NCI-H2227 (cell line): ENCODE measurements at regions not wholly inside any gene's neighbourhood (a gene's known extent, or its start where the extent isn't known, plus 50 kb on each side); places are given as distances from the start of the nearest gene placed in this dataset.
"Not testable (repeated sequence)": the region's sequence is repeated elsewhere in the genome, so short reads cannot be mapped to it uniquely, and the experiment has no call there.

ENCODE experiments used
- DNase-seq: peaks from one replicate; lab custom pipeline; 2025; ENCODE audit not compliant: unreplicated experiment; lab: John Stamatoyannopoulos, UW

DNA sequence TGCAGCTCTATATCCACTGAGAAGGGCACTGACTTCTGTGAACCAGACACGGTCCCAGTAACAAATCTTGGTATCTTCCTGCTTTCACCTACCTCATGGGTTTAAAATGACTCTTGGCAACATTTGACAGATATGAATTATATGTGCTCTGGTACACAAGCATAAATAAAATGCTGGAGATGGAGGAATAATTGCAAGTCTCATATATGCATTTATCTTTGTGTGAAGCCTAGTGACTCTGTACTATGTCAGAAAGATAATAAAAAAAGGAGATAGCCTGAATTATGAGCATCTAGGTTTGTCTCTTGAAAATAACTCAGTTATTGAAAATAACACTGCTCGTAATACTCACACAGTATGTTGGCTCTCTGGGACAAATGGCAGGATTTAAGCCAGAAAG is 167.1 kb upstream of the CRBN start:
- no peak for DNase-seq

DNA sequence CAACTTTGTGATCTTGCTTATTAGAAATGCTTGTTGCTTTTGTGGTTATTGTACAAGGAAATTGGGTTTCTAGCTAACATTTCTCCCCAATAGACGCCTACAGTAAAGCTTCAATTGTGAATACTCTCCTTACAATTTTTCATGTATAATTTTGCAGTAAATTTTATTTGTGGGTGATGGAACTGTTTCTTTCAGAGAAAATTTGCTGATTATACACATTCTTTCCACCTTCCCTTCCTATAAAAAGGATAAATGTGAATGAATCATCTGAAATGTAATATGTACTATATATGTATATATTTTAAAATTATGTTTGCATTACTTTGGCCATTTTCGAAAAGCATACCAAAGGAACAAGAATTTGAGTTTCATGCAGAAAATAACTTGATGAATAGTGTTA is 162.7 kb upstream of the CRBN start:
- no peak for DNase-seq

DNA sequence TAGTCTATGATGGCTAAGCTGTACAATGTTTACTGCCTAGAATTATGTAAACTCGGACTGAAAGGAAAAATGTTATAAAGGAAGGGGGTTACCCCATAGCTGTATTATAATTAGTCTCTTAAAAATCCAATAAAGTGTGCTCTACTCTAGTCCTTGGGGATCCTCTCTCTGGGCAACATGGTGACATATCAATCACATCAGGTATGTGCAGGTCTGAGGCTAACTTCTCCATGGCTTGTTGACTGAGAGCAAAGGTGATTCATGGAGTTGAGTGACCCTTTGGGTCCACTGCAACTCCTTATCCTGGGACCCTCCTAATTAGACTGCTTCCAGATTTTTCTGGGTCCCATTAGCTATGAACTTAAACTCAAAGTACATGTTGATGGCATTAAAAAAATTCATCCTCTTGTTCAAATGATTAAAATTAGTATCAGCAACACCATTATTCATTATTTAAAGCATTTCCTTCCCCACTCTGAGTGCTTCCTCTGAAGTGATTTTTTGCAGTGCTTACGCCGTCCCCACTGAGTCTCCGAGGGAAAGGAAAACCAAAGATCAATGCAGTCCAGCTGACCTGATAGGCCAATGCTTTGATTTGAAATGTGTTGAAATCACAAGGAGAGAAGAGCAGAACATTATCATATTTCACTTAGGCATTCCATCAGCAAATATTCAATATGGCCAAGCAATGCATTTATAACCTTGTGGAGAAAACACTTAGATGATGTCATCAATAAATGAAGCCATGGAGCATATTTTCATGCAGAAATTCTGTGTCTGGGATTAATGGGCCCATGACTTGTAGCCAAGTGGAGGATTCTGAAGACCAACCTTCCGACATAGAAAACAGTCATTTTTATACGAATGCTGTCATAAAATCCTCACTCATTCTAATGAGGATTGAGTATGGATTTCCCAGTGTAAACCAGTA is 161.7 kb upstream of the CRBN start:
- DNase-seq = no peak

- DNase-seq = no peak
These were observed 161.0 kb upstream of the CRBN start for GRCh38 chr3:3340526-3340925.

DNA sequence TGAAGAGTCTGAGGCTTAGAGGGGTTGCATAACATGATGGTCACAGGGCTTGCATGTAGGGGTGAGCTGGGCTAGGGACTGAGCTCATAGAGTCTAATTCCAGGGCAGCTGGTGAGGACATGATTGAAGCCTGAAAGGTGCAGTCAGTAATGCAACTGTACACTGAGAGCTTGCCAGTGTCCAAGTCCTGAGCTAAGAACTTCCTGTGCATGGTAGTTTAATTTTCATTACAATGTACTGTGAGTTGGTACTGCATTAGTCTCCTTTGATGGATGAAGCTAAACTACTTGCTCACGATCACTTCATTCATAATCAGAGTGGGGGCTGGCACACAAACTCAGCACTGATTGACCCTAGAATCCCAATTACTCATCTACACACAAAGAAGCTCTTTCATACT is 156.4 kb upstream of the CRBN start:
- DNase-seq = no peak

DNA sequence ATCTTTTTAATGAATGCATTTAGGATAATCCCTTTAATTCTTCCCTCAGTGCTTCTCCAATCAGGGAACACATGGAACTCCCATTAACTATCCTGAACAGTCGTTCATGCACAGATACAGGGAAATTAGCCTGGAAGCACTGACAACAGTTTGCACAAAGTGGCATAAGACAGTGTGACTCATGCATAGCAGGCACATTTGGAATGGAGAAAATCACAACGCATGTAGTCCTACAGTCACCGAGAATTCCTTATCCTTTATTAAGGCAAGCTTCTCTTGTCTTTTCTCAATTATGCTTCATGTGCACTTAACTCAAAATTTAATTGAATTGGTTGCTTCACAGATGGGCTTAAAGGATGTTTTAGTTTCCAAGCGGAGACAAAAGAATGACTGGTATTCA is 155.0 kb upstream of the CRBN start:
- no peak for DNase-seq

- no peak for DNase-seq
These were observed 154.1 kb upstream of the CRBN start for GRCh38 chr3:3333571-3333970.

DNA sequence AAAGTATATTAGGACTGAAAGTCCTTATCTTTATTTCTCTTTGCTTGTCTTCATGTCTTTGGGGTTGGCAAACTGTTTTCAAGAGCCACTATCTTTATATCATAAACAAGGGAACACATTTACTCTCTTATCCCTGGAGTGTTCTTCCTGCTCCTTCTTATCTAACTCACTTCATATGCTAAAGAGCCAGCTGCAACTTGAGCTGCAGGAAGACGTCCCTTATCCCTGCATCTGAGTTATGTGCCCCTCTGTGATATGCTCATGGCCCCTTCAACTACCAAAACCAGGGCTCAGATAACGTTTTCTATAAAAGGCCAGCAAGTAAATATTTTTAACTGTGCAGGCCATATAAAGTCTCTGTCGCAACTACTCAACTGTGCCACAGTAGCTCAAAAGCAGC is 137.0 kb upstream of the CRBN start:
- no peak for DNase-seq

GRCh38 chr3:3315846-3316245 is 136.4 kb upstream of the CRBN start:
- no peak for DNase-seq

DNA sequence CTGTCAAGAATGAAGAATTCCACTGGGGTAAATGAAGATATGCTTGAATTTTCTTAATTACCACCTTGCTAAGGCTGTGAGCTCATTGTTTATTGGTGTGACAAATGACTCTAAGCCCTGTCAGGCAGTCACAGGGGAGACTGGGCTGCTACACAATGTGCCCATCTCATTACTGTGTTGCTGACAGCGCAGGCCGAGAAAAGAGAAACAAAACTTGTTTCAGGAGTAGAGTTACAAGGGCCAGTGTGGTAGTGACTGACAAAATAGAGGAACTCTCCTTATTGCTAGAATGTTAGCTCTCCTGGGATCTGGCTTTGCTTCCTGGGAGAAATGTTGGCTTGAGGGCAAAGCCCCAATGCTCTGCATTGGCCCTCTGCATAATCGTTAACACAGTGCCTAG is 130.4 kb upstream of the CRBN start:
- DNase-seq = no peak

DNA sequence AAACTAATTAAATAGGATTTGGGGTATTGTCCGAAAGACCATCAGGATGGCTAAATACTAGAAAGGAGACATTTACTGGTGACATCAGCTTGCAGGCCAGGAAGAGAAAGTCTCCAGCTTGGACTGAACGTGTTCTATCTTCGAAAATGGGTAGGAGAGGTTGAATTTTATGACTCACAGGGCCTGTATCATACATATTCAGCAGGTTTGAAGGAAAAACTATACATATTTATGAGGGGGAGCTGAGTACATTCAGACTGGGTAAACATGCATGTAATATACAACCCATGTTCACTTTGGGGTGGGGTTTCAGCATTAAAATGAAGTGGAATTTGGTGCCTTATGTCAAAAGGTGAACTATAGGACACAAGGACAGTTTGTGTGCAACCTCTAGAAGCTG is 129.3 kb upstream of the CRBN start:
- DNase-seq = no peak

DNA sequence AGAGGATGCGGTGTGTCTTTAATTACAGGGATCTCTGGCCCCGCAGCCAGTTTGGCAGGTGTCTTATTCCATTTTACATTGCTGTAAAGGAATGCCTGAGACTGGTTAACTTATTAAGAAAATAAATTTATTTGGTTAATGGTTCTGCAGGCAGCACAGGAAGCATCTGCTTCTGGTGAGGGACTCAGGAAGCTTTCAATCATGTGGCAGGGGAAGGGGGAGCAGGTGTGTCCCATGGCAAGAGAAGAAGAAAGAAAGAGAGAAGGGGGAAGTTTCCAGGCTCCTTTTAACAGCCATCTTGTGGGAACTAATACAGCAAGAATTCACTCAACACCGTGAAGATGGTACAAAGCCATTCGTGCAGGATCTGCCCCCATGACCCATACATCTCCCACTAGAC is 128.0 kb upstream of the CRBN start:
- DNase-seq = no peak

- no peak for DNase-seq
These were observed 126.3 kb upstream of the CRBN start for GRCh38 chr3:3305841-3306240.

DNA sequence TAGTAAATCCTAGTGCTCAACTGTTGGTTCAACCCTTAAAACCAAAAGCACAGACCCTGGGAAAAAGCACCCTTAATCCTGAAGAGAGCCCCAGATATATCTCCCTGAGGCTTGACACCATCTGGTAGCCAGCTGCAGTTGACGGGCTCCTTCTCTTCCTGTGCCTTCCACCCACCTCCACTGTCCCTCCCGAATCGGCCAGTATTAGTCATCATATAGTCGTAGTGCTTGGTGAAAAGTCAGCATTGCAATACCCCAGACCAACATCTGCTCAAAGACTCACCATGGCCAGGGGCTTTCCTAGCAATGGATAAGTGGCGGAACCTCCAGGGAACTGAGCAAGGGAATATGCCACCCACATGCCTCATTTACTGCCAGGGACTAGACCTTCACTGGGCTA is 125.6 kb upstream of the CRBN start:
- no peak for DNase-seq

DNA sequence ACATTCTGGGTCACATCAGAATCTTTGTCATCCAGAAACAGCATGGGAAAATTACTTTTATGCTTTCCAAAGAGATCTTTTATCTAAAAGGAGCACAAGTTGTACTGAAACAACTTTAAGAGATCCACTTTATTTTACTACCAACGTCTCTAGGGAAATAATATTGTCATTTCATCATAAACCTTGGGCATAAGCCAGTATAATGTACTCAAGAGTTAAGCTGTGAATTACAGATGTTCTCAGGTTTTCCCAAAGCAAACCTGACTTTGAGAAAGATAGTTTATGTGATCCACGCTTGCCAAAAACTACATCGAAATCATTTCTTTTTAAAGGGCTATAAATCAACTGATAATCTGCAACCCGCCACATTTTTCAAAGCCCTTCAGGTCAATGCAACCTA is 124.1 kb upstream of the CRBN start:
- no peak for DNase-seq

DNA sequence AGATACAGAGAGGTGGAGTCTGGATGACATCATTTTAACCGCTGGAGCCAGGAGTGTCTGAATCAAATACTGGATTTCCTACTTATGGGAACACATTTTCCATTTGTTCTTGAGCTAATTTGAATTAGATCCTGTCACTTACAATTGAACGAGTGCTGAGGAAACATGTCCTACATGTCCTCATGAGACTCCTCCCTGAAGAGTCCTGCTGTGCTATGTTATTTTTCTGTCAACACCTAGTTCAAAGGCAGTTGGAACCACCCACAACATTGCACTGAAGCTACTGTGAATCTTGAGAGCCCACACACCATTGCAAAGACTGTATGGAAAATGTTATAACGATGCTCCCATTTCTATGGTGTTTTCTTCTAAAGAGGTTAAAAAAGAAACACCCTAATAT is 123.5 kb upstream of the CRBN start:
- DNase-seq = no peak

DNA sequence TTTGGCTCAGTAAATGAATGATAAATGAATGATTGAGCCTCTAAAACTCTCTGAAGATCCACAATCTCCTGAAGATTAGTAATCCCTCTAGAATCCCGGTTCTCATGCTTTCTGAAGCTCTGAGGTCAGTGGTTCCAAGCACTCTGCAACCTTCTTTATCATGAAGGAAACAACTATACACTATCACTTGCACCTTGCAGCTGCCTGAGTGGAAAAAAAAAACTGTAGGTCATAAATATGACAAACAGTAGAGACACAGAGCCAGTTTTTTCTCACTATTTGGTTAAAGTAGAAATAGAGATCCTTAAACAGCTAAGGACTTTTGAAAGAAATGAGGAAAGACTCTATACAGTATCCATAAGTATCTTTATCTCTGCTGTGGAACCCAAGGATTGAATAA is 122.0 kb upstream of the CRBN start:
- no peak for DNase-seq

DNA sequence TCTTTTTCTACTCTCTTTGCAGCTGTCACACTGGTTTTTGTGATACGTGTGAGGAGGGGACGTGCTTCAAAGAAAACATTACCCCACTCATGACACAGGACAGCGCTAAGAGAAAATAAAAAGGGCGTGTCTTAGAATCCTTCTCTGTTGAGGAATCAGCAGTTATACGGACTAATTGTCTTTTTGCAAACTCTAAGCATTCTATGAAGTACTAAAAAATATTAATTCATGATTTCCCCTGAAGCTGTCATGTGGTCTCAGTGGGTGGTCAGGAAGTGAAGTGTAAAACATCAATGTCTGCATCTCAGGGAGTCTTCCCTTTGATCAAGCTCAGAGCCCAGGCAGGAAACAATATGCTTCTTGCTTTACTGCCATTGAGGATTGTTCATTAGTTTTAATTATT is 117.5 kb upstream of the CRBN start:
- DNase-seq = no peak

DNA sequence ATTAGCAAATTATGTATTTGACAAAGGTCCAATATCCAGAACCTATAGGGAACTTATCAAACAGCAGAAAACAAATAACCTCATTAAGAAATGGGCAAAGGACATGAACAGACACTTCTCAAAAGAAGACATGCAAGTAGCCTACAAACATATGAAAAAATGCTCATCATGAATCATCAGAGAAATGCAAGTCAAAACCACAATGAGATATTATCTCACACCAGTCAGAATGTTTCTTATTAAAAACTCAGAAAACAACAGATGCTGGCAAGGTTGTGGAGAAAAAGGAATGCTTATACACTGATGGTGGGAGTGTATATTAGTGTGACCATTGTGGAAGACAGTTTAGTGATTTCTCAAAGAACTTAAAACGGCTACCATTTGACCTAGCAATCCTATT is 116.1 kb upstream of the CRBN start:
- no peak for DNase-seq

GRCh38 chr3:3291756-3292283 is 112.3 kb upstream of the CRBN start:
- DNase-seq = not testable (repeated sequence)

DNA sequence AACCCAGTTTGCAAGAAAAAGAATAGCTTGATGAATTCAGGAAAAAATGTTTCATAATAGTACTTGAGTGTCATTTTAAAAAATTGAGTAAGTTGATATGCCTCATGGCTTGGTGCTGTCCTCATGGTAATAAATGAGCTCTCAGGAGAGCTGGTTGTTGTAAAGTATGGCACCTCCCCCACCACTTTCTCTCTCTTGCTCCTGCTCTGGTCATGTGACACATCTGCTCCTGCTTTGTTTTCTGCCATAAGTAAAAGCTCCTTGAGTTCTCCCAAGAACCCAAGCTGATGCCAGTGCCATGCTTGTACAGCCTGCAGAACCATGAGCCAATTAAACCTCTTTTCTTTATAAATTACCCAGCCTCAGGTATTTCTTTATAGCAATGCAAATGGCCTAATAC is 108.8 kb upstream of the CRBN start:
- no peak for DNase-seq

DNA sequence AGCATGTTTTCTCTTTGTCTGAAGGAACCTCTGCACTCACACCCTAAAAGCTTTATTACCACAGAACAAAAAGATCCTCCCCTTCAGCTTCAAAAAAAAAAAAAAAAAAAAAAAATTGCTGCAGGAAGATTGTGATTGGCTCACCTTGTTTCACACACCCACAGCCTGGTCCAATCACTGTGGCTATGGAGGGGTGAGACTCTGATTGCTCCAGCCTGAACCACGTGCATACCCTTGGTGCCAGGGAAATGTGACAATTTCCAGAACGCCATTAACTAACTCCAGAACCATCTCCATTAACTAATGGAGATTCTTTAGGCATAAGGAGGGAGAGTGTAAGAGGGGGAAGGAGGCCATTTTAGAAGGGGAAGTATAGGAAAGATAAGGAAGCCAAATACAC is 106.5 kb upstream of the CRBN start:
- no peak for DNase-seq

DNA sequence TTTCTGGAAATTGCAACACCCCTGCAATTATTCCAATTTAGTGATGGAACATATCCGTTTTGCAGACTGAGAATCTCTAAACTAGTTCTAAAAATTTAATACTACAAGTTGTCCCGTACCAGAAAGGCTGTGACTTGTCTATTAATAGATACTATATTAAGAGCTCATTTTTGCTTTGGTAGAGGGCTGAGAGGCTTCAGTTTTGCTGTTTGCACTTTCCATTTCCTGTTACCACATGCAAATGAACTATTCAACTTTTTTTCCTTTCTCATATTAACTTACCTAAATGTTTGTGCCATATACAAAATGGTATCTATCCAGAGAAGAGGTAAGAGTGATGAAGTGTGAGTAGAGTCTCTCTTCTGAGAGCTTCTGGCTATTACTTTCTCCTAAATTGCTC is 101.5 kb upstream of the CRBN start:
- DNase-seq = no peak
